Stimulated activated CD8-positive, alpha-beta memory T cell treated with anti-CD3 and anti-CD28 coated beads, Interleukin-4, amount 100 ng/mL, for 48 hours (primary cell): ENCODE measurements at regions not wholly inside any gene's neighbourhood (a gene's known extent, or its start where the extent isn't known, plus 50 kb on each side); places are given as distances from the start of the nearest gene placed in this dataset.

ENCODE experiments used
- DNase-seq: peaks from one replicate; pipeline ENCODE4 v3.0.0-alpha.2; 2020

DNA sequence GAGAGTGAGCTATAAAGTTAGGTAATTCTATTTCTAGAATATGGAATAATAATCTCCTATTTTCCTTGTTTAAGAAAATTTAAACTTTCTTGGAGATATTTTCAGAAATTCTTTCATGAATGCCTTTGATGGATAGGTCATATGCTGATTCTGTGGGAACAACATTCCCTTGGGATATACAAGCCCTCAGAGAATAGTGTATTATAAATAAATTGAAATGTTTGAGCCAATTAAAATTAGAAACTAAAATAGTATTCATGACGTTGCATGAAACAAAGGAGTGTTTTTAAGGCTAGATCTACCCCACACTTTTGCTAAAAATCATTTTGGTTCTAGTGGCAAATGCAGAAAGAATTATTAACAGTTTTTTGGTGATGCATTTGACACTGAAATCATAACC is 269.3 kb upstream of the ANO3 start:
- no peak for DNase-seq

DNA sequence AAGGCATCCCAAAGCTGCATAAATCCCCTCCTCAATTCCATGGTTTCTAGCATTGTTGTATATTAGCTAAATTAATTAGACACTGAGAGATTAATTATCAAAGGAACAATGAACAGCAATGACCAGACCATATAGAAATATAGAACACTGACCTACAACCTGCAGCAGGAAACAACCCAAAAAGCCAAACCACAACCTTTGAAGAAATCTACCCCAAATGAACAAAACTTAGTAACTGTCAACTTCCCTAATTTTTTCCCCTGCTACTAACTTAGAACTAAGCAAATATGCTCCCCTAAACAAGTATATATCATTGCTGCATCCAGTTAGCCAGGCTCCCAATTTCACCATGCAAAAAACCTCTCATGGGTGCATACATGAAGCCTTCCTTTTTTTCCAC is 268.0 kb upstream of the ANO3 start:
- DNase-seq = no peak

DNA sequence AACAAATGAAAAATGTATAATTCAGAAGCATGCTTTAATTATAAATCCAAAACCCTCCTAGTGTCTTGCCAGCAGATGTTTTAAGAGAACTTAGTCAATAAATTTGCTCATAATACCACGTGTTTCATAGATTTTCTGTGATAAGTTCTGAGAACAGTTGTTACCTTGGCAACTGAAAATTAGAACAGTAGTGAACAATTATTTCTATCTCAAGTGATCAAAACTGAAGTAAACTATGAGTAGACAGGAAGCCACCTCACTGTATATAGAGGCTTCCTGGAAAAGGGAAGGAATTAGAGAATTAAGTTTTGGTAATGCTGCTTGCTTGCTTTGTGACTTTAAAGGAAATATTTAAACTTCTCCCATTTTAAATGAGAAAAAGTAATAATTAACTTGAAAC is 266.0 kb upstream of the ANO3 start:
- DNase-seq = no peak

DNA sequence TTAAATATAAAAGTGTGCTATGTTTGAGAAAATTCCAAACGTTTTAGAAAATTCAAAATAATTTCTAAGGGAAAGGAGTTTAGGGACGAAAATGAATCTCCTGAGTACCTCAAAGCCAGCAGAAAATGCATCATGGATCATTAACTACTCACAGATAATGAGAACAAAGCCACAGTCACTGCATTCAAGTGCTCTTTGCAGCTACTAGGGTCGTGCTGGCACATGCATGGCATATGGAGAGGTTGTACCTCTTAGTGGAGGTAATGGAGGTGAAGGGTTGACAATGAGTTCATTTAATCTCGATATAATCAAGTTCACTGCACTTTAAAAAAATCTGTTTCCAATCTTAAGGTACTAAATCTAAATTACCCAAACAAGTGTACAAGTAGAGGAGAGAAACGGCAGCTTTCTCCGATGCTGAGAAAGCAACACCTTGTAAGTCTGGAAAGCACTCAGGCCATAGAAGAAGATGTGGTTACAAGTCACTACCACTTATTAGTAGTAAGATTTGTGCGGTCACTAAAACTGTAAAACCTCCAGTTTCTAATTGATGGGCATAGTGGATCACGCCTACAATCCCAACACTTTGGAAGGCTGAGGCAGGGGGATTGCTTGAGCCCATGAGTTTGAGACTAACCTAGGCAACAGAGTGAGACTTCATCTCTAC is 261.1 kb upstream of the ANO3 start:
- DNase-seq = no peak

DNA sequence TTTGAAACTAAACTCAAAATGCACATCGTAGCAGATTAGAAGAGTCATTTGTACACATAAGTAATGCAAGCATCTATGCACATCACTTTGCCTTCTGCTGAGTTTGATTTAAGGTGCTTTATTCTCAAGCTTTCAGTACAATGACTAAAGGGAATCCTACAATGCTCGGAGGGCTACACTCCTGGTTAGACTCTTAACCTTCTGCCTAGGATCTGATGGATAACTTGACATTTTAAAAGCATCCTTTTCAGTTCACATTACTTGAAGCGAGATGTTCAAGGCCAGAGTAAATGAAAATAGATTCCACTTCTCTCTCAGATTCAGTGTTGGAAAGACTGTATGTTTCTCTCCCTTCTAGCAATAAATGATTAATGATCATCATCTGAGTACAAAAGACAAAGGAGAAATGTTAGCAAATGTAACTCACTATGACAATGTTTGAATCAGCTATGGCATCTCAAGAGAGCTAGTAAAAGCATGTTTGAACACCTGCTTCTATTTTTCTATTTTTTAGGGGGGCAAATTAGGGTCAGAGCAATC is 259.2 kb upstream of the ANO3 start:
- DNase-seq = no peak

DNA sequence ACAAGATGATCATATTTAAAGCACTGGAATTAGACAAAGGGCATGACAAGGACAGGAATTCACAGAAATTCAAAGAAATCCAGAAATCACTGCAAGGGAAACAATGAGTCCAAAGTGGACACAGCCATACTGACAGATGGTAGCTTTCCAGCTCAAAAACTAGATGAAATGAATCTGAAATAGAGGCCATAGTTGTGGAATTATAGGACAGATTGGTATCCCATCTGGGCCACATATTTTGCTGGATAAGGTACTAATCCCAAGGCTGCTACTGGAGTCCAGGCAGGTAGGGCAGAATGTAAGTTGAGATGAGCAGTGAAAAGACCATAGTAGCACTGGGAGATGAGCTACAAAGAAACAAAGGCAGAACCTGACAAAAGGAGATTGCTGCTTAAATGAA is 258.3 kb upstream of the ANO3 start:
- no peak for DNase-seq

DNA sequence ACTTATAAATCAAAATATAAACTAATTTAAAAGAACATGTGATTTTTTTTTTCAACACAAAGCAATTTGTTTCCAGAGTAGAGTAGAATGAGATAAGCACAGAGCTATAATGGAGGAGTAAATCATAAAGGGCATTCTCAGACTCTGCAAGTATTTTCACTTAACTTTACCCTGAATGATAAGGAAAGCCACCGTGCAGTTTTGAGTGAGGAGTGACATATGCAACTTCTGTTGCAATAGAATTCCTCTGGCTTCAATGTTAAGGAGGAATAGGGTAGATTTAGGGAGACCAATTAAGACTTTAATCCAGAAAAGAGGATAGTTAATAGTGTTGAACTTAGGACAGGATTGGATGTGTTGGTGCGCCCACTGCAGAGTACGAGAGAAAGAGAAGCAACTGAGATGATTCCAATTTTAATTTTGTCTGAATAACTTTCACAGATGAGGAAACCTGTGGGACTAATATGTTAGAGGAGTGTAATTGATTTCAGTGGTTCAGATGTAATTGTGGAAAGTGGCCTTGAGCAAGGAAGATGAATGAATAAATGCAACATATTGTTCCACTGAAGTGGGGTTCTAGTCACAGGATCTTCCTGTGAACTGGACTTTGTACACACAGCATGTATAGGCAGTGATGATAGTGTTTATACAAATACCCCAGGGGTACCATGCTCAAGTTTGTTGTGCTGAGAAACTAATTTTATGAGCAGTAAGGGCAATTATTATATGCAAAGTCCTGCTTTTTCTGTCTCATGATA is 255.5 kb upstream of the ANO3 start:
- DNase-seq = no peak

DNA sequence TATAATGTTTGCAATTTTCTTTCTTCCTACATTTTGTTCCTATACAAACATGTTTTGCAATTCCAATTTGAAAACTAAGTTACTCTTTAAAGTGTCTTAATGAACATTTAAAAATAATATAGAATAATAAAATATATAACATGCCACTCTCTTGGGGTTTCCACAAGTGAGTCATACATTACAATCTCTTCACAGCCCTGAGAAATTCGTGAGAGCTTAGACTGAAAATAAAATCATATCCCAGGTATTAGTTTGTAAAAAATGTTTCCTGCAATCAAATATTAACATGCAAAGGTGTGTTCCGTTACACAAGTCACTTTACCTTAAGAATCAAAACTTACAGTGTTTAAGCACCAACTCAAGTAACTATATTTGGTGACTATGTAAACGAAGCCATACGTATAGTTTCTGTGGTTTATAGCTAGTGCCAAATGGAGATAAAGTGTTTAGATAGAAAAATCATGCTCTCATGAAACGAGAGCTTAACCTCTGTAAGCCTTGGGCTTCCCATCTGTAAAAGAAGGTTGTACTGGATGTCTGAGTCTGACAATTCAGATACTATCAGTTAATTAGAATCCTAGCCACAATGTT is 253.6 kb upstream of the ANO3 start:
- DNase-seq = no peak

DNA sequence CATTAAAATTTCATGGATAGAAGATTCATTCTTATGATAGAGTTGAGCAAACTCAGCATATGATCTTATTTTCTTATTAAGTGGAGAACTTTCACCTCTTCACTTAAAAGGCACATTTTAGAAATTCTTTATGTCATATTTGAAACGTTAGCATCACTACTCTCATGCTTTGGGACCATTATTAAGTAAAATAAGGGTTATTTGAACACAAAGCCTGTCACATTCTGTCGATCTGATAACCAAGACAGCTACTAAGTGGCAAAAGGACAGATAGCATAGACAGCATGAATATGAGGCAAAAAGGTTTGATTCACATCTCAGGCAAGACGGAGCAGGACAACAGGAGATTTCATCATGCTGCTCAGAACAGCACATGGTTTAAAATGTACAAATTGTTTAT is 247.6 kb upstream of the ANO3 start:
- no peak for DNase-seq

DNA sequence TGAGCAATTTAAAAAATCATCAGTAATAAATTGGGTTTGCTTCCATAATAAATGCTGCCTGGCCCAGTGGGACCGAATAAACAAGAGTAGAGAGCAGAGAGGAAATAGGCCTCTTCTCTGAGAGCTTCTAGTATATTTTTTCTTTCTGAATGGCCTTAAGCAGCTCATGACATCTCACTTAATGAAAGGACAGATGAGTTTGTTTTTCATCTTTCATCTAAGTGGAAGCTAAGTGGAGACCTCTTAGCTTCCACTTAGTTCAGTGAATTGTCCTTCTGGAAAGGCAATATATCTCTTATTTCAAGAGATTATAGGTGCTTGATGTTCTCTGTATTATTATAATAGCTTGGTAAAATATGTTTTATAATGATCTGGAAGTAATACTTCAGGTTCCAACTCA is 245.9 kb upstream of the ANO3 start:
- DNase-seq = no peak

DNA sequence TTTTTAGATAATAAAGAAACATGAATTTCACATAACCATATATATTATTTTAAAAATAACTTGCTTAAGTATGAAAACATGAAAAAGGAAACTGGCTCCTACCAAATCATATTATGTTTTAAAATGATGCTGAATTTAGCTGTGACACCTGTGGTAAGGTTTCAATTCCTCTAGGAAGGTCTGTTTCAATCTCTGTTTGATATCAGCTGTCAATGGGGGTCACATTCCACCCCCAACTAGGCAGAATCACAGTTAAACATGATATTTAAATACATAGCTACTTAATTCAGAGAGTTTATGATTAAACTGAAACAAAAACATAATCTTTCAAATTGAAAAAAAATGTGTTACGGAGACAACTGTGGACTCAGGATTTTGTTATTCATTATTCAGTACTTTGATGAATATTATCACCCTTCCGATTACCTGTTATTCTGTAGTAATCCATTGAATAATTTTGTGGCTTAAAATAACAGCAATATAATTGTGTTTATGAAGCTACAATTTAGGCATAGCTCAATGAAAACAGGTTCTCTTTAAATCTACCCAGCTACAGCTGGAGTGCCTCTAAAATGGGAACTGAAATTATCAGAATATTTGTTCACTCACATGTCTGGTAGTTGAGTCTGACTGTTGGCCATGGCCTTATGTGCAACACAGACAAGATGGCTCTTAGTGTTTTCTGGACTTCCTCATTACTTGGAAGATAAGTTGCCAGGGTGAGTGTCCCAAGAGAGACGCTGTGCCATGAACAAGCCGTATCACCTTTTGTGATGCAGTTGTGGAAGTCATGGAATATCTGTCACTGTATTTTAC is 244.6 kb upstream of the ANO3 start:
- no peak for DNase-seq

DNA sequence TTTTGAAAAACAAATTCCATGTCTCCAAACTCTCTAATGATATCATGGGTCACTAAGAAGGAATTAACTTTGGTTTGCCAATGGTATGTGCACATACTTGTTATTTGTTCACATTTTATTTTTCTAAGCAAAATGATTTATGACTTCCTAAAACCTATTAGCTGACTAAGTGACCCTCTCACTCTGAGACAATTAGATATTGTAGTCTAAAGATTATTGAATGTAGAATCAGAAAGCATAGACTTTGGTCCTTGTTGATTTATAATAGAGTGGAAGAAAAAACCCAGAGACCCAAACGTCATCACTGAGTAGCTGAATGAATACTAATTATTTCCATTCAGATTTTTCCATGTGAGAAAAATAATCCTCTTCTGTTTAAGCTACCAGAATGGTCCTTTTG is 243.5 kb upstream of the ANO3 start:
- no peak for DNase-seq

DNA sequence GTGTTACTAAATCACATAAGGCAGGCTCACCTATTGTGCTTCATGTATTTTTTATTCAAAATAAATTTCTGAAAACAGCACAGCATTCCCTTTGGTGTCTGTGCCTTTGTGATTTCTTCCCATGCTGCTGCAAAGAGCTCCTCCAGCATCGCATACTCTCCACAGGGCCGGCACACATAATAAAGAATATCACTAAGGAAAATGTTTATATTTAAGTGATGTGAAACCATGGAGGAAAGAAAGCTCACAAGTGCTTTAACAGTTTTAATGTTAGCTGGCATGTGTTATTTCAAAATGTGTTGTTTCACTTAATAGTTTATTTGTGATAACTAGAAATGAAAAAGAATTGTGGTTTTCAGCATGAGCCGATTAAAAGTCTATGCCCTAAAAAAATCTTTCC is 241.3 kb upstream of the ANO3 start:
- no peak for DNase-seq

DNA sequence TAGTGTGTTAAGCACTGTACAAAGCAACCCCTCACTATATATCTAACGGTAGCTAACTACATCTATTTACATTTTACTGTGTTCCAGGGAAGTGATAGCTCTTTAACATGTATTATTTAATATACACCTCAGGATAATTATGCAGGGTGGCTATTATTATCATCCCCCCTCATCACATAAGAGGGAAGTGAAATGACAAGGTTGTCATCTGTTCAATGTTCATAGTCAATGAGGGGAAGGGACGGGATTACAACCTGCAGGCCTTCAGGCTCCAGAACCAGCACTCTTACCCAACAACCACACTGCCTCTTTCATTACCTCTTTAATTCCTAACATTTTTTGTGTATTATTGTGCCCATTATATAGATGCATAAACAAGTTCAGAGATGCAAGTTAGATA is 238.7 kb upstream of the ANO3 start:
- DNase-seq = no peak

DNA sequence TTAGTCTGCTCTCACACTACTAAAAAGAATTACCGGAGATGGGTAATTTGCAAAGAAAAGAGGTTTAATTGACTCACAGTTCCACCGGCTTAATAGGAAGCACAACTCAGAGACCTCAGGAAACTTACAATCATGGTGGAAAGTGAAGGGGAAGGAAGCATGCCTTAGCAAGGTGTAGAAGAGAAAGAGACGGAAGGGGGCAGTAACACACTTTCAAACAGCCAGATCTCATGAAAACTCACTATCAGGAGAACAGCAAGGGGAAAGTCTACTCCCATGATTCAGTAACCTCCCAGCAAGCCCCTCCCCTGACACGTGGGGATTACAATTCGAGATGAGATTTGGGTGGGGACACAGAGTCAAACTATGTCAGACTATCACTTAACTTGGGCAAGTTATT is 236.6 kb upstream of the ANO3 start:
- DNase-seq = no peak

DNA sequence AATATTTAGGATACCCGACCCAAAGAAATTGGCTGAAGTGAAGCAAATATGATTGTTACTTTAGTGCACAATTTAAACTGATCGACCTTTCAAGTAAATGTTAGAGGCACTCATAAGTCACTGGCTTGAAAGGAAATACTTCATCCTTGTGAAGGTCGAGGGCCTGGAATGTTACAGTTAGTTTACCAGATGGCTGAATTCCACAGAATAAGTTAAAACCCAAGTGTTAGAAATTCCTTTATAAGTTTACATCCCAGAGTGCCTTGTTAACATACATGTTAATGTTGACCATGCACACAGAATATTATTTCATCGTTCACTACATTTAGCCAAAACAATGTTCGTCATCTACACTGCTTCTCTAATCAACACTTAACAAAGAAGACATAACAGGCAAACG is 235.5 kb upstream of the ANO3 start:
- DNase-seq = no peak

DNA sequence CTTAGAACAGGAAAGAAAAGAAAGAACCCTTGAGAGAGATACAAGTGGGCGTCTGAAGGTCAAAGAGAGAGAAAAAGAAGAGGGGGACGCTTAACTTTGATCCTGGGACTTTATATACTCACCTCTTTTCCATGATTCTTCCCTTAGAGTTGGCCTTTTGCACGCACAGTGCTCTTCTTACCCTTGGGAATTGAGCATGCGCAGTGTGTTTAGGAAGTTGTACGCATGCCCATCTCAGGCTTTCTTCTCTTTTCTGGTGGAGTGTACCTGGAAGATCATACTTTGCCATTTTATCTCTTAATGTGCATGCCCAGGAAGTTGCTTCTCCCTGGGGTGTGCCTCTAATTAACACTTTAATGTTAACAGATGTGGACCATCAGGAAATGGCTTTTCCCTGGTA is 229.6 kb upstream of the ANO3 start:
- DNase-seq = no peak

DNA sequence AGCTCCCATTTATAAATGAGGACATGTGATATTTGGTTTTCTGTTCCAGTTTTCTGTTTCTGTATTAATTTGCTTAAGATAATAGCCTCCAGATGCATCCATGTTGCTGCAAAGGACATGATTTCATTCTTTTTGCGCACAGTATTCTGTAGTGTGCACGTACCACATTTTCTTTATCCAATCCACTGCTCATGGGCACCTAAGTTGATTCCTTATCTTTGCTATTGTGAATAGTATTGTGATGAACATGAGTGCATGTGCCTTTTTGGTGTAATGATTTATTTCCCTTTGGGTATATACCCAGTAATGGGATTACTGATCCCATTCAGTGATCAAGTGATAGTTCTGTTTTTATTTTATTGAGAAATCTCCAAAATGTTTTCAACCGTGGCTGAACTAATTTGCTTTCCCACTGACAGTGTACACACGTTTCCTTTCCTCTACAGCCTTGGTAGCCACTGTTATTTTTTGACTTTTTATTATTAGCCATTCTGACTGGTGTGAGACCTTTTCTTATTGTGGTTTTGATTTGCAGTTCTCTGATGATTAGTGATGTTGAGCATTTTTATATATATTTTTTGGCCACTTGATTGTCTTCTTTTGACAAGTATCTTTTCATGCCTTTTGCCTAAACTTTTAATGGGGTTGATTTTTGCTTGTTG is 226.0 kb upstream of the ANO3 start:
- DNase-seq = no peak

DNA sequence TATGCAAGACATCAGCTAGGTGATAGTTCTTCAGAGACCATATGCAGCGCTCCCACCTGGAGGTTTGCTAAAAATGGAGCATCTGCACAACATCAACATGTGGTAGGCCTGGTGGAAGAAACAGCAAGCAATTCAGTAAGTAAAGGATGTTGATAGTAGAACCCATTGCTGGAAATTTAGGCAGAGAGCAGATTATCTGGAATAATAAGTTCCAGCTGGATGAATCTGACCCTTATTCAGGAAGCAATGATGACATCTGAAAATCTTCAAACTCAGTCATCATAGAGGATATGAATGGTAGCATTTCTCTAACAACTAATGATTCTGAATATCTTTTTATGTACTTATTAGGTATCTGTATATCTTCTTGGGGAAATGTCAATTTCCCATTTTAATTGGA is 225.2 kb upstream of the ANO3 start:
- DNase-seq = no peak

DNA sequence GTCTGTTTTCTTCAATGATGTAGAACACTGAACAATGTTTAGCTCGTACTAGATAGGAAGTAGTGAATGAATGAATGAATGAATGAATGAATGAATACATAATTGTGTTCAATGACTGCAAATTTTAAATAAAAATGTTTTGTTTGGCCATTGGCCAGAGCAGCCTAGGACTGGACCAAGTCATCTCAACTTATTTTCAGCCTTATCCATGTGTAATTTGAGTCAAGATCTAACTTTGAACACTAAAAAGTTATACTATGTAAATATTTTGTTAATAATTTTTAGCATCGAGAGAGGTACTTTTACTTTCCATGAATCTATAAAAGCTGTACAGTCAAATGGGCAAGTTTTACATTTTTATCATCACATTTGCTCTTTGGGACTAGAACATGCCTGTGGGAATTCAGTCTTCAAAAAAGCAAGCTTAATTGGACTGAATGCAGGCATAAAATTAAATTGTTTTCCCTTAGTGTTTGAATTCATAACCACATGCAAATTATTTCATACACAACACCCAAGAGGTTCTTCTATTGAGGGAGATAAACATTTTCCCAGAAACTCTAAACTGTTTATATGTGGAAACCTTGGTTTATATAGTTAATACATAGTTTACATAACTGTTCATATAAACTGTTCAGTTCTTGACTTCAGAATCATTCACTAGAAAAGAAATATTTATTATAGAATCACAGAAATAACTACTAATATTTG is 222.1 kb upstream of the ANO3 start:
- no peak for DNase-seq

DNA sequence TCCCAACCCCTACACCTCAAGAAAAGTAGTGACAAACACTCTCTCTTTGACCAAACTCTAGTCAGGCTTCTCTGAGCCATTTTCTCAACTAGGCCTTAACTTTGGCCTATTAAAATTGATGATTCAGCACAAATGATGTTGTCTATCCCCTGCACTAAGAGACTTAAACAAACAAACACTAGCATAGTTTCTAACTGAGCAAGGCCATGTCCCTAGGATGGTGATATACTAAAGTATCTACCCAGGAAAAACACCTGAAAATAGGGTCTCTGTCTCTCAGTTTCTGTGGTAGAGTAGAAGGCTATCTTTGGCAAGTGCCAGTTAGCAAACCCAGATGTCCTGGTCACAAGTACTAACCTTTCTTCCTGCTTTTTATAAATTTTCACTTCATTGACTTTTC is 219.7 kb upstream of the ANO3 start:
- DNase-seq = no peak

DNA sequence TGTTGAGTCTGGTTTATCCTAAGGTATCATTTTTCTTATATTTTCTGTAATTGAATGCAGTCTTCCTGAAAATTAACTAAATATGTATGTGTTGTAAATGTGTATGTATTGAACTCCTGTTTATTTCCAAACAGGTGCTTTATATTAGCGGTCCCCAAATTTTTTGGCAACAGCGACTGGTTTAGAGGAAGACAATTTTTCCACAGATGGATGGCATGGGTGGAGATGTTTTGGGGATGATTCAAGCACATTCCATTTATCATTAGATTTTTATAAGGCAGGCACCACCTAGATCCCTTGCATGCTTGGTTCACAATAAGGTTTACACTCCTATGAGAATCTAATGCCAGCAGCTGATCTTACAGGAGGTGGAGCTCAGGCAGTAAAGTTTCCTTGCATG is 210.5 kb upstream of the ANO3 start:
- no peak for DNase-seq
